CD4-positive, alpha-beta T cell (primary cell): ENCODE measurements at regions not wholly inside any gene's neighbourhood (a gene's known extent, or its start where the extent isn't known, plus 50 kb on each side); places are given as distances from the start of the nearest gene placed in this dataset.

ENCODE experiments used
- ATAC-seq: fragments of 200-7000 bp; cut with Tn5 transposase; one replicate; pipeline ENCODE4 v1.10.0; 2022; ENCODE audit warnings: mild to moderate bottlenecking; ENCODE audit not compliant: poor library complexity
- CTCF ChIA-PET: fragments of 350-600 bp; sonication (Branson Sonifier 250); formaldehyde crosslinking; loops from one replicate; lab custom pipeline; 2021; ENCODE audit warnings: antibody characterized with exemption, inconsistent platforms; lab: Charles Lee
- POLR2A ChIA-PET: fragments of 350-600 bp; sonication (Branson Sonifier 250); formaldehyde crosslinking; loops from one replicate; lab custom pipeline; 2021; ENCODE audit warnings: antibody characterized with exemption, inconsistent platforms; lab: Charles Lee
- DNase-seq, 14 experiments: peaks; one replicate each; pipeline ENCODE4 v3.0.0-alpha.2; 2013 to 2020; ENCODE audit warnings: mixed read lengths in 2 of 14
- H3K27ac ChIP-seq, 2 donors: one replicate each; pipeline versions ENCODE4 v1.5.1 to v1.7.0; 2013; ENCODE audit warnings: low read length in 2 of 2, low read depth in 1 of 2, mild to moderate bottlenecking in 1 of 2
- H3K27me3 ChIP-seq, 2 experiments: 1 replicate in 1 of 2; 2 replicates in 1 of 2; pipeline versions ENCODE4 v1.6.1 to v1.7.0; 2013; ENCODE audit warnings: low read length in 2 of 2, control low read depth in 1 of 2, mild to moderate bottlenecking in 1 of 2, moderate library complexity in 1 of 2; ENCODE audit not compliant: insufficient read depth in 2 of 2, control insufficient read depth in 1 of 2
- H3K36me3 ChIP-seq: one replicate; pipeline ENCODE4 v1.6.1; 2013; ENCODE audit warnings: low read length, control low read depth; ENCODE audit not compliant: insufficient read depth
- H3K4me1 ChIP-seq: one replicate; pipeline ENCODE4 v1.6.1; 2013; ENCODE audit warnings: low read length, control low read depth; ENCODE audit not compliant: insufficient read depth
- H3K4me3 ChIP-seq: one replicate; pipeline ENCODE4 v1.5.1; 2013; ENCODE audit warnings: mild to moderate bottlenecking, low read length, moderate library complexity
- H3K9me3 ChIP-seq, 2 experiments: 1 replicate in 1 of 2; 2 replicates in 1 of 2; pipeline versions ENCODE4 v1.6.1 to v1.7.0; 2013; ENCODE audit warnings: low read length in 2 of 2, mild to moderate bottlenecking in 2 of 2, control low read depth in 1 of 2, moderate library complexity in 1 of 2; ENCODE audit not compliant: control insufficient read depth in 1 of 2, insufficient read depth in 1 of 2
- H3K27ac Mint-ChIP-seq: one replicate; pipeline ENCODE4 v1.8.0; 2020; ENCODE audit warnings: mixed read lengths
- H3K27me3 Mint-ChIP-seq: one replicate; pipeline ENCODE4 v1.8.0; 2021; ENCODE audit warnings: mixed read lengths
- H3K36me3 Mint-ChIP-seq: one replicate; pipeline ENCODE4 v1.8.0; 2021; ENCODE audit warnings: low read depth, mixed read lengths
- H3K4me1 Mint-ChIP-seq: one replicate; pipeline ENCODE4 v1.8.0; 2021; ENCODE audit warnings: low read depth, mixed read lengths
- H3K4me3 Mint-ChIP-seq: one replicate; pipeline ENCODE4 v1.8.0; 2020; ENCODE audit warnings: mild to moderate bottlenecking, mixed read lengths
- H3K9me3 Mint-ChIP-seq: one replicate; pipeline ENCODE4 v1.8.0; 2020; ENCODE audit warnings: mixed read lengths
- CTCF ChIP-seq: fragments of 200-600 bp; IDR thresholded peaks from one replicate; pipeline ENCODE4 v1.8.0; 2022; ENCODE audit warnings: antibody characterized with exemption, mild to moderate bottlenecking
- intact Hi-C, 2 experiments: fragments of 100-400 bp; cut with DNase I in 1 of 2; cut with micrococcal nuclease in 1 of 2; formaldehyde crosslinking; loops; one replicate each; pipeline versions ENCODE4 v1.15.1 to v1.9.0; 2023 to 2025; cut with DNase I, micrococcal nuclease

- POLR2A ChIA-PET = no interaction called here
Observed at GRCh38 chr15:77852241-77853007, 219.7 kb upstream of the LINGO1 start.

GRCh38 chr15:77851691-77852090 lies 219.0 kb upstream of the LINGO1 start:
- no peaks in the 10 kb centered on the region for H3K4me1 Mint-ChIP-seq
- no peaks in the 10 kb centered on the region for H3K36me3 ChIP-seq
- H3K27me3 ChIP-seq = peaks cover 3 to 16% of the 10 kb centered on the region in 2 experiments
- no peak for DNase-seq
- H3K4me1 ChIP-seq = no peaks in the 10 kb centered on the region
- H3K9me3 Mint-ChIP-seq = peaks cover 6% of the 10 kb centered on the region
- peaks cover 59% of the 10 kb centered on the region for H3K27me3 Mint-ChIP-seq
- H3K27ac ChIP-seq = no peak overlapping the region
- intact Hi-C loops = no loop called here
- H3K27ac Mint-ChIP-seq = no peak overlapping the region
- H3K4me3 ChIP-seq = no peak overlapping the region
- TF ChIP-seq CTCF = no peak
- POLR2A ChIA-PET = no interaction called here
- H3K9me3 ChIP-seq = peaks cover 5% of the 10 kb centered on the region in 2 experiments
- no peaks in the 10 kb centered on the region for H3K36me3 Mint-ChIP-seq
- no peak for ATAC-seq
- CTCF ChIA-PET = no interaction called here
- no peak overlapping the region for H3K4me3 Mint-ChIP-seq

More at GRCh38 chr15:77852241-77853007, 219.7 kb upstream of the LINGO1 start:
- no peak overlapping the region for H3K4me3 ChIP-seq
- no peak overlapping the region for H3K27ac ChIP-seq
- H3K9me3 ChIP-seq = peaks cover 5% of the 10 kb centered on the region in 2 experiments
- ATAC-seq (no peak), DNase-seq (no peak)
- Mint-ChIP-seq H3K27me3 (peaks cover 51% of the 10 kb centered on the region), H3K36me3 (no peaks in the 10 kb centered on the region), H3K27ac (no peak overlapping the region), H3K9me3 (peaks cover 6% of the 10 kb centered on the region), H3K4me1 (no peaks in the 10 kb centered on the region), H3K4me3 (no peak overlapping the region)
- intact Hi-C loops = no loop called here
- H3K4me1 ChIP-seq = no peaks in the 10 kb centered on the region
- peaks cover 3 to 16% of the 10 kb centered on the region in 2 experiments for H3K27me3 ChIP-seq
- H3K36me3 ChIP-seq = no peaks in the 10 kb centered on the region
- no peak for TF ChIP-seq CTCF
- CTCF ChIA-PET = no interaction called here

GRCh38 chr15:77851086-77851485 lies 218.4 kb upstream of the LINGO1 start:
- no peak overlapping the region for H3K27ac Mint-ChIP-seq
- DNase-seq (no peak), ATAC-seq (no peak)
- Histone ChIP-seq H3K27me3 (peaks cover 4 to 16% of the 10 kb centered on the region in 2 experiments), H3K27ac (no peak overlapping the region), H3K9me3 (peaks cover 5% of the 10 kb centered on the region in 2 experiments), H3K4me3 (no peak overlapping the region), H3K36me3 (no peaks in the 10 kb centered on the region), H3K4me1 (no peaks in the 10 kb centered on the region)
- H3K27me3 Mint-ChIP-seq = peaks cover 65% of the 10 kb centered on the region
- H3K4me3 Mint-ChIP-seq = no peak overlapping the region
- no peaks in the 10 kb centered on the region for H3K4me1 Mint-ChIP-seq
- no peak for TF ChIP-seq CTCF
- CTCF ChIA-PET = no interaction called here
- POLR2A ChIA-PET = no interaction called here
- intact Hi-C loops = no loop called here
- no peaks in the 10 kb centered on the region for H3K36me3 Mint-ChIP-seq
- peaks cover 8% of the 10 kb centered on the region for H3K9me3 Mint-ChIP-seq
